Frontal cortex (tissue), 3 donors: ENCODE measurements at regions not wholly inside any gene's neighbourhood (a gene's known extent, or its start where the extent isn't known, plus 50 kb on each side); places are given as distances from the start of the nearest gene placed in this dataset.

Source experiments
- DNase-seq, 2 donors: peaks; one replicate each; pipeline ENCODE4 v3.0.0; 2012; ENCODE audit warnings: low spot score in 2 of 2
- FAIRE-seq: peaks from 2 replicates; lab custom pipeline; 2012; peaks lifted over from hg19 to GRCh38; lab: Jason Lieb, UNC
- donor health status: control.
- donor health status: control.
- donor health status: control.

DNA sequence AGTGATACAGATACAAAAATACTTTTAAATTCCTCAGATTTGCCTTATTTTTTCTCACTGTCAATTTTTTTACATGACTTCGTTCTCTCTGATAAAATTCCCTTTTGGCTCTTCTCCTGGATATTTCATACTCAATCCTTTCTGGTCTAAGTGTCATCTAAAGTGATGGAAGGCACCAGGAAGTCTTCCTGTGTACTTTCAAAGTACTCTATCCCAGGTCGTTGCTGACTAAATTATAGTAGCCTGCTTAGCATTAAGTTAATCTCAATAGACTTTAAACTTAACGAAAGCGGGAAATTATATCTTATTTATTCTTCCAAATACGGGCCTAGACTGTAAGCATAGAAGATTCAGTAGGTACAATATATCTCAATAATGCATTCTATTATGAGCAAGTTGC lies 67.8 kb downstream of the CASP12 start:
- DNase-seq (no peak), FAIRE-seq (no peak)

DNA sequence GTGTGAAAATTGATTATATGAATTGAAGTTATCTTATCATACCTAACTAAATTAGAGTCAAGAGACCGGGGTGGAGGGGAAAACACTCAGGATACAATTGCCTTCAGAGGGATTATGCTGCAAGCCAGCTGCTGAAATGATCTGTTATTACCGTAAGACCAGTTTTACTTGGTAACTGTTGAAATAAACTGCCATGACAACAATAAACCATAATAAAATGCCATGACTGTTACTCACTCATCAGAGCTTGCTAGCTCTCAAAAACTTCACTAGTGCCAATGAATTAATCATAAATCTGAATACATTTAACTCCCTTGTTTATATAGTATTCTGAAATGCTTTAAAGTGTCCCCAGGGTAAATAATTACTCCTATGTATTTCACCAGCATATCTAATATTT lies 68.2 kb downstream of the CASP12 start:
- no peak for FAIRE-seq

GRCh38 chr11:104826772-104827171 lies 71.5 kb downstream of the CASP12 start:
- DNase-seq (no peak), FAIRE-seq (no peak)

More for the DNA sequence above, 68.2 kb downstream of the CASP12 start:
- no peak for DNase-seq

DNA sequence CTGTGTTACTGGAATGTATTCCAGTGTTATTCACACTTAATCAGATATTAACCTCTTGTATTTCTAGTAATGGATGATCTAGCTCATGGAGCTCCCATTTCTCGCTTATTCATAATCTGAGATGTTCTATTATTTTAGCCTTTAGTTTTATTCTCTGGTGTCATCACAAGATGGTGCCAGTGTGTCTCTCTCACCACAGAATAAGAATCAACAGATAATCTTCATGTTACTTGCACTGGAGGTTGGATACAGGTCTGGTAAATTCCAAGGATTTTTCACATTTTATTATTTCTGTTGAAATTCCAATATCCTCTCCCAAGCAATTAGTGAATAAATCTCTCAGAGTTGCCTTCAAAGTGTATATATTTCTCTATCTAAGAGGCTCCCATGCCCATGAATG lies 74.6 kb downstream of the CASP12 start:
- no peak for FAIRE-seq
- no peak for DNase-seq

DNA sequence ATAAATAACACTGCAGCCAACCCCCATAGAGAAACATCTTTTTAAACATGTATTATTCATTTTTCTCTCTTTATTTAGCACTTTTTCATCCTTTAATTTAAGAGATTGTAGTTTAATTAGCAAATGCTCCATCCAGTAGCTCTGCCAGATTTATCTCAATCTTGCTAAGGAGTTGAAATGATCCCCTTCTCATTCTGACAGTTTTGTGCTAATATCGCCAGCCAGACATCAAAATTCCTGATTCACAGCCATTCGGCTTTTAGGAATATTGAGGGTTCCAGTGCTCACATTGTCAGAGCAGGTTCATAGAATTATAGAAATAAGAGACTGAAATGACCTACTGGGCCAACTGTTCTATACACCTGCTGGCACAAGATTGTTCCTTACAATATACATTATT lies 77.8 kb downstream of the CASP12 start:
- FAIRE-seq (no peak), DNase-seq (no peak)

GRCh38 chr11:104819603-104820002 lies 78.7 kb downstream of the CASP12 start:
- DNase-seq (no peak), FAIRE-seq (no peak)

DNA sequence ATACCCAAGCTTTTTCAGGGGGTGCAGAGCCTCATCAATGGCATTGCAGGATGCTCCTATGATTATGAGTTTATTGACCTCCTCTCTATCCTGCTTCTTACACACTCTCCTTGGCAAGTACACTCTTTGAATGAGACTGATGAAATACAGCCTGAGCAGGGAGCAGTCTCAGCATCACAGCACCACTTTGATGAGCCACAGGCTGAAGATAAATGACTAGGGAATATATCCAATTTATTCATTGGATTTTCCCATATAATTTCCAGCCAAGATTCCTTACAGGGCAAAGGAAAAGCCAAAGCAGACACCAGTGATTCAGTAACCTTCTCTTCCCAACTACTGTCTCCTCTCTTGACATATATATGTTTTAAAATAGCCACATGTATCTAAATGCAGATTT lies 79.2 kb downstream of the CASP12 start:
- DNase-seq (no peak), FAIRE-seq (no peak)

- DNase-seq (no peak), FAIRE-seq (no peak)
Observed at GRCh38 chr11:104817973-104818372, 80.3 kb downstream of the CASP12 start.

GRCh38 chr11:104813532-104813931 lies 84.7 kb downstream of the CASP12 start:
- DNase-seq, result no peak
- FAIRE-seq, result no peak

DNA sequence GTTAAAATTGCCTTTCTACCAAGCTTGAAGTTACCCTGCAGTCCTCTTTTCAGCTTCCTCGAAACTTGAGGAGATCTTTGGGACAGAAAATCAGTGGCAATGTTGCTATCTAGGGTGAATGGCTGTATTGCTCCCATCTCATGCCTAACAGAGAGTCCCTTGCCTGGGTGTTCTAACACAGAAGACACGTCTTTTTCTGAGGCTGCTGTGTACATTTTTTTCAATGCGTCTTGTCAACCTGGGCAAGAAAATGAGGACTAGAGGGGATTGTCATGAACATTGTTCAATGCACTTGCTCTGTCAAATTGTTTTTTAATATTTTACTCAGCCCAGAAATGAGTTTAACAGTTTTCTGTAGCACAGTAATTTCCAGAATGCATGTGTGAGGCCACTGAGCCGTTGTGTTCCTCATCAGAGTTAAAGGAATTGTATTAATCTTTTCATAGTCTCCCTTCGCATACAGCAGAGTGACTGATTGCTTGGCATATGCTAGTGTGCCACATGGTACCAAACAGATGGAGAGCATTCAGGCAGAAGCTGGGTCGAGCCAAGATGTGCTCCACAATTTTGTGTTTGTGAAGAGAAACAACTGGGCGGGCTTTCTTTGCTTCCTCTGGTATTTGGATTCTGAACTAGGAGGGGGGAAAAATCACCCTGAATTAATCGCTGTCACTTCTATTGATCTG lies 86.0 kb downstream of the CASP12 start:
- DNase-seq (no peak), FAIRE-seq (no peak)

DNA sequence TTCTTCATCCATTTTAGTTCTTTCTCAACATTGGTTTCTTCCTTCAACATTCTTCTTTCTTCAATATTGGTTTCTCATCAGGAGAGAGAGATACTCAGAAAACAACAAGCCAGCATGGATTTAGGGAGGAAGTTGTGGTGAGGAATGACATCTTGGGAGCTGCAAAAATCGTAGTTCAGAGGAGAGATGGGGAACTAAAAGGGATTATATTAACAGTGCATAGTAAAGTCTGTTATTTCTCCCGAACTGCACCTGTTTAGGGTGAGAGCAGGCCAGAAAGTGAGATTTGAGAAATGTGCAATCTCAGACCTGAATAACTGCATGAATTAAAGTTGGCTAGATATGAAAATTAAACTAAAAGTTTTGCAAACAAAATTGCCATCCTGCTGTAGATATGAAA lies 94.5 kb downstream of the CASP12 start:
- DNase-seq, result no peak
- no peak for FAIRE-seq

DNA sequence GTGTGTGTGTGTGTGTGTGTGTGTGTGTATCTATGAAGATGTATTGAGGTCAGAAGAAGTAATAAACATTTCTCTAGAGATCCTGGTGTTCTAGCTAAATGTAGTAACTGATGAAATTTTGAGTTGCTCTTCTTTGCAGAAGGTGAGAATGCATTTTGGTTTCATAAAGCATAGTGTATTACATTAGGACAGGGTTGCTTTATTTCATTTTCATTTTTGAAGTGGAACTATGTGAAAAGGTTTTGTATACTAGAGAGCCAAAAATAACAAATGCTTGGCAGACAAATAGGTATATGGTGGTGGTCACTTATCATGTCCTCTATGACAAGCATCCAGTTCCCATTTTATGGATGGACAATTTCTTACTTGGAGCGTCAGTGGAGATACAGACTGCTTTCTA lies 99.0 kb downstream of the CASP12 start:
- DNase-seq (no peak), FAIRE-seq (no peak)

DNA sequence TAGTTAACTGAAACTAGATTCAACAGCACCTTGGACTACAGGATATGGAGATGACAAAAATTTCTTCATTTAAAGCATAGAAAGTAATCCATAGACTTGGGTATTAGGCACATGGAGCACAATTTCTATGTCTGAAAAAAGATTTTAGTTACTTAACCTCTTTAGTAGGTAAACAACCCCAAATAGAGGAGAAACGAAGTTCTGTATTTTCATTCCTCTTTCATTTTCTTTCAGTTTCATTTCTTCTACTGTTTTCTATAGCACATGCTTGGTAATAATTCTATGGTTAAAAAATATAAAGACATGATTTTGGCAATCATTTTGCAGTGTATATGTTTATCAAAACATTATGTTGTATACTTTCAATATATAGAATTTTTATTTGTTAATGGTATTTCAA lies 99.5 kb downstream of the CASP12 start:
- FAIRE-seq (no peak), DNase-seq (no peak)

DNA sequence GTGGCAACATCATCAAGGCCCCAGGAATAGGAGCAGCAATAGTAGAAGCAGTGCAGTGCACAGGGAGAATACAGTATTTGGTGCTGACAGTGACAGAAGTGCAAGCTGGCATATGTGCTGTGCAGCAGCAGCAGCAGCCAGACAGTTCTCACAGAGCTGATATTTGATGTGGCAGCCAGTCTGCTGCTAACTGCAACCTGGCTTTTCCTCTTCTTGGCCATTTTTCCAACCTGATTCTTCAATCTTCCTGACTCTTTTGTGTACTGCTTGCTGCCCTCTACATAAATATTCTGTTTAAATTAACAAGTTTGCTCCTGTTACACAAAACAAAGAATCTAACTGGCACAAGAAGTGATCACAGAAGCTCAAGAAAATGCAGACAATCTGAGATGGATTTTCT lies 102.0 kb downstream of the CASP12 start:
- no peak for DNase-seq
- FAIRE-seq, result no peak

DNA sequence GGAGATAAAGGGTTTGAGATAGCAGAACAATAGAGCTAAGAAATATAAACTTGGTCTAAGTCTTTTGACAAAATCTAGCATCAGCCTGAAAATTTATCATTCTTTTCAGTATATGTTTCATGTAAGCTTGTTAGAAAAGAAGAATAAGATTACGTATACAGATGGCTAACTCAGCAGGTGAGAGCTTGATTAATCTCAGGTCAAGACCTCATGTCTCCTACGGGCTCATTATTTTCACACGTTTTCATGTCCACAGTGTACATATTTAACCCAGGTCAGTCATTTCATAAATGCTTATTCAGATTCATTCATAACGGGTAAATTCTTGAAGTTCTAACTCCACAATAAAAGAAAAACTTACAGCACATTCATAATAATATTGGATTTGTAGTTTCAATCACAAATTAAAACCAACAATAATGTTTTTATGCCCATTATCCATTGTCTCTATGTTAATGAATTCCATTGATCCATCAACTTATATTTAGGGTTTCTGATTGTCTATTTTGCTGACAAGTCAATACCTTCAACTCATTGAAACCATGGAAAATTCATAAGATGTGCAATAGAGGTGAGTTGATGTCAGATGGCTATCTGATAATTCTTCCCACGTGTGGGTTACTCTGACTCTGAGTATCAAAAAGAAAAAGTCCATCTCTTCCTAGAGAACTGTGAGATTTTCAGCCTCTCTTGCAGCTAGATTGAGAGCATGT lies 102.6 kb downstream of the CASP12 start:
- DNase-seq (no peak), FAIRE-seq (no peak)

- FAIRE-seq (no peak), DNase-seq (no peak)
Observed at GRCh38 chr11:104792861-104793260, 105.4 kb downstream of the CASP12 start.

DNA sequence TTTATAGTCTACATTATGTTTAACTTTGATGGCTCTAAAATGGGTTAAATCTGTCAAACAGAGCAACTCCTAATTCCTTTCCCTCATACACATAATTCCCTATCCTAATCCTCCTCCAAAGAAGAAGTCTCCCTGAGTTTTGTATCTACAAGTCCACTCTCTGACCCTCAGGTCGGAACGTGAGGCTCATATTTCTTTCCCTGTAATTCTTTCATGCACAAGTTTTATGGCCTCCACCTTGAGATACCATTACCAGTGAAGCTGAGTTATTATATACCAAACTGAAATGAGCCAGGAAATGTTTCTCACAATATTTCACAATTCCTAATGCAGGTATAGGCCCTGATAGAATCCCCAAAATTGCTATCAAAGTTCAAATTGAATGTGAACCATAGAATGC lies 106.4 kb downstream of the CASP12 start:
- DNase-seq (no peak), FAIRE-seq (no peak)

DNA sequence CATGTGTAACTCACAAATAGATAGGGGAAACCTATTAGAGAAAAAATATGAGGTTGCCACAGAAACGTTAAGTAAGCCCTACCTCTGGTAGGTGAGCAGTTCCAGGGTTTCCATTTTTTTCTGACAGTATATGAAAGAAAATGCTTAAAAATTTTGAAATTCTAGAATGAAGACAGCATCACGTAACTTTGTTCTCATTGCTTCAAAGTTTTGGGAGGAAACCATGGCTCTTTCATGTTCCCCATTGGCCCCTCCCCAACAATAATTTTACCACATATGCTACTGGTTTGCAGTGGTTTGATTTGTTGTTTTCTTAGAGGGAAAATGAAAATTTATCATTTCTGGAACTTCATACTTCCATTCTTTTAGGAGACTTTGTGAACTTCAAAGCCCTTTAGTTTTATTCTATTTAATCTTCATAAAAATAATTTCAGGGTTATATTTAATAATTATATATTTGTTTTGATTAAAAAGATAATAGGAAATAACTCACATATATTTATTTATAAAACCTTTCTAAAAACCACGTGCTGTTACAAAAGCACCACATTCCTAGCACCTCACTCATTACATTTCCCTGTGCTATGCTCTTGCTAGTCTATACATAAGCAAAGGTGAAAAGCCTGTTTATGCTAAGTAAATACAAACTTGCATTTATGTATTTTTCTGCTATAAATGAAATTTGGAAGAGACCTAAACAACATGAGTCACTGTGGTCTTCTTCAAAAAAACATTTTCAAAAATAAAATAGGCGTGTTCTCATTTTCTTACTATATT lies 113.4 kb downstream of the CASP12 start:
- FAIRE-seq (no peak), DNase-seq (no peak)

- no peak for DNase-seq
- FAIRE-seq, result no peak
Observed at GRCh38 chr11:104783241-104783640, 115.0 kb downstream of the CASP12 start.

DNA sequence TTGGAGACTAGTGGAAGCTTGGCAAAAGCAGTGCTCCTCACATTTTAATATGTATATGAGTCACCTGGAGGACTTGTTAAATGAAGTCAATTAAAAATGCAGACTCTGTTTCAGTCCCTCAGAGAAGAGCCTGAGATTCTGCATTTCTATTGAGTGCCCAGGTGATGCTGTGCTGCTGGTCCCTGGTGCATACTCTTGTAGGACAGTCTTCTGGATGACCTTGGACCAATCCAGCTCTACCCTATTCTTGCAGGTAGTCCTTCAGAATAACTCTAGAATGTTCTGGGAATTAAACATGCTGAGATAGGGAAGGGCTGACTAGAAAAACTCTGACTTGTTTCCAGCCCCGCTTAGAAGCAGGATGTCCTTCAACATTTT lies 115.9 kb downstream of the CASP12 start:
- DNase-seq, result no peak
- FAIRE-seq, result no peak

GRCh38 chr11:104781719-104782376 lies 116.4 kb downstream of the CASP12 start:
- FAIRE-seq, result no peak
- DNase-seq, result no peak
